ENCODE measurements at regions not wholly inside any gene's neighbourhood (a gene's known extent, or its start where the extent isn't known, plus 50 kb on each side); places are given as distances from the start of the nearest gene placed in this dataset.

DNA sequence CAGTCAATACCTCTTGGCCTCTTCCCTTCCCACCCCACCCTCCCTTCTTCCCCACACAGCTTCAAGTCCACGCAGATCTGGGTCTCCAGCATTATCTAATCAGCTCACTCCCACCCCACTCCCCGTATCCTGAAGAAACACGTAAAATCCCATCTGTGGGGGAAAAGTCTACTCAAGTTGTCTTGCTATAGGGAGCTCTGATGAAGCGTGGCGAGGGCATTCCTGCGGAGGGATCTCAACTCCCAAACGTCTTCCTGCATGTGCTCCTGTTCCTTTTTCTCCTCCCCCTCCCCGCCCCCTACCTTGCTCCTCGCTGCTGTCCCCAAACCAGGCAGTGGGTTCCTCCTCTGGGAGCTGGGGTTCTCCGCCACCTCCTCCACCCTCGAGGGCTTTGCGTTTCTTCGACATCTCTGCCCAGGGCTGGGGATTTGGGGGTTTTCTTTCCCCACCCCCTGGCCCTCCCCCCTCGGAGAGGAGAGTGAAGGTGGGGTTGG is 181.8 kb downstream of the TBXT start:
- DNase-seq: no peak

- no peak for DNase-seq
Measured at GRCh38 chr6:165985281-165985805, 182.3 kb downstream of the TBXT start.

- no peak for DNase-seq
Measured at GRCh38 chr6:165984729-165985275, 182.8 kb downstream of the TBXT start.

DNA sequence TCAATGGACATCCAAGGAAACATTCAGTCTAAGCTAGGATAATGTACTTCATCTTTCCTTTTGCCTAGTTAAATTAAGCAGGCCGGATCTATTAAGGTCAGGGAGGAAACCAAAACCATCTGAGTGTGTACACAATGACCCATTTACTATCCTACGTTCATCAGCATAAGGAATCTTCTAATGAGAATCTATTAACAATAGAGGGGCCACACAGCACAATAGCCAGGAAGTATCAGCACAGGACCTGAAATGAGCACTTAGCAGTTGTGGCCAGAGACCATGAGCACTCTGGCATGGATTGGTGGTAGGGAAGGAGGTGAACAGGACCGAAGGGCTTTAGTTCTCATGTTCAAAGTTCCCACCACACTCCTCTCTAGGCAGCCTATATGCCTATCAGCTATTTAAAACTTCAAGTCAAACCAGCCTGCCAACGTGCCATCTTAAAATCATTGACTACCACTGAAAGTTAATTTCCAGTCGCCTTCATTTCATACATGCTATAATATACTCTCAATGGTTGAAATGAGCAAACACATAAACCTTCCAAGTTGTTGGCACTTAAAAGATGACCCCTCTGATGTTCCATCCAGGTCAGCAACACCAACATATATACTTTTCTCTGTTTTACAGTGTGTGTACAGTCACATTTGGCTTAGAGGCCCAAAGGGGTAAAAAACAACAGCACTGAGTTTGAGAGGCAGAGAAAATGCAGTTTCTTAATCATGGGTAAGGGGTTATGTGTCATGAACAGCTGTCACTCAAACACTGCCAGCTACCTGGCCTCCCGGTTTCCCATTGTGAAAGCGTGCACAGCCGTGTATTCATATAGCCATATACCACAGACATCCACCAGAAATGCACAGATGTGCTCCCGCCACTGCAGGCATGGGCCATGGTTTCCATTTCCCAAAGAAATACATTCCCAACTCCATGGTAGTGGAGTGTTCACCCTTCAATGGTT is 184.3 kb downstream of the TBXT start:
- no peak for DNase-seq

GRCh38 chr6:165978476-165978875 is 189.2 kb downstream of the TBXT start:
- no peak for DNase-seq

GRCh38 chr6:165976684-165977083 is 191.0 kb downstream of the TBXT start:
- DNase-seq: no peak

DNA sequence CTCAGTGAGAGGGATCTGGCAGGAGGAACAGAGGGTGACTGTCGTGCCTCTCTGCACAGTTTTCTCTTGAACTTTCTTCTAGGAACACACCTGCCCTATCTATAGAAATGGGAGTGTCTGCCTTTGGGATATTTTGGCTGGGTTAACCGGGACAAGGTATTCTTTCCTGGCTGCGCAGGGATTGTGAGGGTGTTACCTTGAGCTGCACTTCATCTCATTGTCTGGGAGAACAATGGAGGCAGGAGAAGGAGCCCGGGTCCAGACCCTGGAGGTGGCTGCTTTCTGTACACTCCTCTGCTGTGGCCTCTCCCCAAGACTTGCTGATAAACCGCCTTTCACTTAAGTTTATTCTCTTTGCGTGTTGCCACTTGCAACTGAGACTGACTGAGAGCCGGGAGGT is 192.8 kb downstream of the TBXT start:
- no peak for DNase-seq

GRCh38 chr6:165973473-165973872 is 194.2 kb downstream of the TBXT start:
- DNase-seq: no peak

DNA sequence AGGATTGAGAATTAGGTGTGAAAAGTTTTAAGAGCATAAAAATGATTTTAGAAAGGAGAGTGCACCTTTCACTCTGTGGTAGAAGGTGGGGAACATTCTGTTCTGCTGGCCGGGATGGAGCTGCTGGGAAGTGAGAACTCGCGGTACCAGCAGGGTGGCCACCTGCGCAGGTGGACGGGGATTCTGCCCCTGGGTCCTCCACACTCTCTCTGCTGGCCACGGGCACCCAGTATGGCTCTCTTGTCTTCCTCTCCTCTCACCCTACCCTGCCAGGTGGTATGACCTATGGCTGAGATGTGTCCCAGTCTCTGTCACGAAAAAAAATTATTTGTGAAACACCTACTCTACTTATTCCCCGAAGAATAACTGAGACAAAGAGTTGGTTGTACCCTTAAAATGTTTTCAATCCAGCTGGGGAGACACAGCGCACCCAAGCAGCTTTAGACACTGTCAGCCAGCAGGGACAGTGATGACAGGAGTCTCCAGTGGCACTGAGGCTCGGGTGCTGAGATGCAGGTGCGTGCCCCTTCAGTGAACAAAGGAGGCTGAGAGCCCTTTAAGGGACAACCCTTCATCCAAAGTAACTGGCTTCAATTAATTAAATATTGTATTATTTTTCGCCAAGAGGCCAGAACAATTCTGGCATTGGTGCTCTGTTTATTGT is 195.4 kb downstream of the TBXT start:
- DNase-seq: no peak

DNA sequence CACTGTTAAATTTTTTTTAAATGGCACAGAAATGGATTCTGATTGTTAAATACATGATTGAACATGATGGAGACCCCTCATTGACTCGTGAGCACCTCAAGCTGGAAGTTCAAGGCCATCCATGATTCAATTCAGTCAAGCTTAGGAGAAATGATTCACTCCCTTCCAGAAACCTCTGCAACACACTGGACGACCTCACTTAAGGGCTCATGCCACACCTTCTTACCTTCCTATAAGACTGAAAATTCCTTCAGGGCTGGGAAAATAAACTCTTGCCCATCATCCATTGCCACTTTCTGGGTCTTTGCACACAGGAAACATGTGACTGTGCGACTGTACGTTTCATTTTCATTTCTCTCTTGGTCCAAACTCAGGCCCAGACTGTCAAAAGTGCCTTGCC is 196.4 kb downstream of the TBXT start:
- DNase-seq: no peak

GRCh38 chr6:165970001-165970400 is 197.7 kb downstream of the TBXT start:
- DNase-seq: no peak

DNA sequence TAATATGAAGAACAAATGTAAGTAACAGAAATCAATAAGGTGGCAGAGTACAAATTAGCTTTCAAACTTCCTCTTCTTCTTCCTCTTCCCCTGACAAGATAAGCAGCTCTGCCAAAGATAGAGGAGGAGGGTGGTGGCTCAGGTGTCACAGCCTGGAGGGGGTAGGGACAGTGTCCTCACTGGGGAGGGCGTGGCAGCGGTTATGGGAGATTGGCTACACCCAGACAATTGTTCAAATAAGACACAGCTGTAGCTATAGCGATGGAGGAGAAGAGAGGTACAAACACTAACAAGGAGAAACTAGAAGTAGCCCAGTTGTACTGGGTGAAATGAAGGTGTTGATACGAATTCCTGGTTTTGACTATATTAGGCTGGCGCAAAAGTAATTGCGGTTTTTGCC is 198.5 kb downstream of the TBXT start:
- DNase-seq: no peak

- DNase-seq: no peak
Measured at GRCh38 chr6:165968408-165968807, 199.2 kb downstream of the TBXT start.

- no peak for DNase-seq
Measured at GRCh38 chr6:165967810-165968407, 199.7 kb downstream of the TBXT start.

DNA sequence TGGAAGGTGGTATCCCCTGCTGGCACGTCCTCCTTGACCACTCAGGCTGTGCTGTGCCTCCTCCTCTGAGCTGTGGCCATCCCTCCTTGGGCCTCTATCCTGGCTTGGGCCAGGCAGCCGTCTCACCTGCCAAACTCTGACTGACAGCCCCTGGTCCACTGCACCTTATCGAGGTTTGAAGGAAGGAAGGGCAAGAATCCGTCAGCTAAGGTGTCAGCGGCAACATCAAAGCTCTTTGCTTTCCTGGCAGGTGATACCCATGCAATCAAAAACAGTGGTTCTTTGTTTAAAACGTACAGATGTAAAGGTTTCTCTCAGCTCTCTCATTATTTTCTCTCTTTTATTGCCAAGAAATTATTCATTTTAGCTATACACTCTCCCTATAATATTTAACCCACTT is 203.9 kb downstream of the TBXT start:
- no peak for DNase-seq

DNA sequence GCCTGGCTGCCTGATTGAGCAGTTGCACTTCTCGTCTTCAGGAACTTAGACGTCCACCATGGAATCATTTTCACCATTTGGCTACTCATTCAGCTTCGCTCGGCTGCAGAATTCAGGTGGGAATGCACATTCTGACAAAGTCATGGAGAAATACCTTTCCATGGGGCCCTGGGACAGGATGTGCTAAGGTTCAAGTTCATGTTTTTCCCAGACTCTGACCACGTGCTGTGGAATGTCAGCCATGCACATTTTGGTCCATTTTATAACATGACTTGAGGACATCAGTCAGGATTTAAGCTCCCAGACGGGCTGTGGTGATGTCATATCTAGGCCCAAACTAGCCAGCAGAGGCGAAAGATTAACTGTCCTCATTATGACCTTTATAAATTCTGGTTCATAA is 205.3 kb downstream of the TBXT start:
- DNase-seq: no peak

GRCh38 chr6:165961233-165961632 is 206.4 kb downstream of the TBXT start:
- DNase-seq: no peak

GRCh38 chr6:165960695-165961094 is 207.0 kb downstream of the TBXT start:
- DNase-seq: no peak

- no peak for DNase-seq
Measured at GRCh38 chr6:165959627-165960026, 208.0 kb downstream of the TBXT start.

GRCh38 chr6:165956874-165957273 is 210.8 kb downstream of the TBXT start:
- DNase-seq: no peak

DNA sequence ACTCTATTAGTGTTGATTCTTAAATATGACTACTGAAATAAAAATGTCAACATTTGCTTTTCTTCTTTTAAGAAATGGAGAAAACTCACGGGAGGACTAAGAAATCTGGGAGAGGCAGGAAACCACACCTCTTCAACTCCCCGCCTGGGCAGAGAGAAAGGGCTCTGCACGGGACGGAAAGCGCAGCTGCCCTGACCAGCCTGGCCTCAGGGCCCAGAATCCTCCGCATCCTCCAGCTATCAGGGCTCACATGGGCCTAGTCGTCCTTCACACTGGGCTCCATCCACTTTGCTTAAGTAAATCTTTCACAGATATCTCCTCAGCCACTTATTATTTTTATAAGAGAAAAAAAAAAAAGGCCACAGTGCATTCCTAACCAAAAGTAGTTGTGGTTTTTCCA is 215.1 kb downstream of the TBXT start:
- no peak for DNase-seq

DNA sequence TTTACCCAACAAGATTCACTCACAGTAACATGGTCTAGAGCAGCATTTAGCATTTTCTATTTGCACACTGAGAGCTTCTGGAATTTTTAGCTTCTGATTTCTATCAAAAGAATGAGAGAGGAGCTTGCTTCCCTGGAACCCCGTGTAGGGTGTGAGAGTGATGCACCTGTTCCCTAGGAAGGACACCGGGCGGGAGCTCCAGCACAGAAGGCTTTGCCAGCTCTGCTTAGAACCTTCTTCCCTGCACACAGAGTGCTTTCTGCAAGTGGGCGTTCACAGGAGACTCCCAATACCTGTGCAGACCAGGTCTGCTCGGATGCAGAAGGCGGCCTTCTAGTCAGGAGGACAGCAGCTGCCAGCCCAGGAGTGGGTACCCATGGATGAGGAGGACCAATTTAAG is 217.3 kb downstream of the TBXT start:
- DNase-seq: no peak

GRCh38 chr6:165949324-165949723 is 218.3 kb downstream of the TBXT start:
- no peak for DNase-seq
